HepG2 (cell line): ENCODE measurements at regions not wholly inside any gene's neighbourhood (a gene's known extent, or its start where the extent isn't known, plus 50 kb on each side); places are given as distances from the start of the nearest gene placed in this dataset.
A peak's percentile ranks its signal among the peaks of the same experiment; 100 is the strongest.

ENCODE experiments used
- BRCA1 ChIP-seq: sonication (generic); formaldehyde crosslinking; IDR thresholded peaks from 2 replicates; pipeline ENCODE4 v1.4.0; 2020; ENCODE audit warnings: missing genetic modification reagents
- CC2D1A ChIP-seq: sonication (generic); formaldehyde crosslinking; IDR thresholded peaks from 2 replicates; pipeline ENCODE4 v1.8.1; 2023; ENCODE audit warnings: mild to moderate bottlenecking, missing genetic modification reagents
- DR1 ChIP-seq: sonication (generic); formaldehyde crosslinking; IDR thresholded peaks from 2 replicates; pipeline ENCODE4 v1.8.0; 2021; ENCODE audit warnings: mild to moderate bottlenecking, missing genetic modification reagents, inconsistent platforms
- HOXA3 ChIP-seq: sonication (generic); formaldehyde crosslinking; IDR thresholded peaks from 2 replicates; pipeline ENCODE4 v1.5.0; 2020; ENCODE audit warnings: missing genetic modification reagents
- JDP2 ChIP-seq: sonication (generic); formaldehyde crosslinking; IDR thresholded peaks from 2 replicates; pipeline ENCODE4 v1.8.1; 2022; ENCODE audit warnings: missing genetic modification reagents, borderline replicate concordance
- KAT8 ChIP-seq: IDR thresholded peaks from 2 replicates; pipeline ENCODE4 v1.6.1; 2016; ENCODE audit warnings: missing genetic modification reagents, missing compliant biosample characterization
- MIXL1 ChIP-seq: IDR thresholded peaks from 2 replicates; pipeline ENCODE4 v1.6.1; 2016
- NCOA2 ChIP-seq: sonication (generic); formaldehyde crosslinking; IDR thresholded peaks from 2 replicates; pipeline ENCODE4 v1.8.0; 2022; ENCODE audit warnings: inconsistent platforms
- NFKB2 ChIP-seq: sonication (generic); formaldehyde crosslinking; IDR thresholded peaks from 2 replicates; pipeline ENCODE4 v1.4.0; 2020; ENCODE audit warnings: missing genetic modification reagents, borderline replicate concordance
- POLR2AphosphoS5 ChIP-seq: IDR thresholded peaks from 2 replicates; pipeline ENCODE4 v1.6.1; 2012; ENCODE audit warnings: low read depth, low read length
- RAD51 ChIP-seq: fragments of 450-650 bp; IDR thresholded peaks from 2 replicates; pipeline ENCODE4 v1.6.1; 2016; ENCODE audit warnings: borderline replicate concordance
- SALL1 ChIP-seq: sonication (generic); formaldehyde crosslinking; IDR thresholded peaks from 2 replicates; pipeline ENCODE4 v1.8.0; 2022; ENCODE audit warnings: mild to moderate bottlenecking, missing genetic modification reagents
- SIX4 ChIP-seq: sonication (generic); formaldehyde crosslinking; IDR thresholded peaks from 2 replicates; pipeline ENCODE4 v1.4.0; 2020; ENCODE audit warnings: missing genetic modification reagents
- SMAD9 ChIP-seq: sonication (generic); formaldehyde crosslinking; IDR thresholded peaks from 2 replicates; pipeline ENCODE4 v1.5.1; 2020; ENCODE audit warnings: mild to moderate bottlenecking, missing genetic modification reagents
- SRSF4 ChIP-seq: fragments of 200-400 bp; formaldehyde crosslinking; IDR thresholded peaks from one replicate; pipeline ENCODE4 v1.6.1; 2018; ENCODE audit warnings: mild to moderate bottlenecking, low read depth, low read length, moderate library complexity; ENCODE audit not compliant: poor library complexity, severe bottlenecking
- TARDBP ChIP-seq: sonication (generic); formaldehyde crosslinking; IDR thresholded peaks from 2 replicates; pipeline ENCODE4 v1.8.0; 2022; ENCODE audit warnings: mild to moderate bottlenecking, missing genetic modification reagents
- ZNF101 ChIP-seq: sonication (generic); formaldehyde crosslinking; IDR thresholded peaks from 2 replicates; pipeline ENCODE4 v1.4.0; 2020; ENCODE audit warnings: mild to moderate bottlenecking, low read depth, missing genetic modification reagents, borderline replicate concordance
- ZNF232 ChIP-seq: sonication (generic); formaldehyde crosslinking; IDR thresholded peaks from 2 replicates; pipeline ENCODE4 v1.4.0; 2020; ENCODE audit warnings: missing genetic modification reagents, borderline replicate concordance
- ZNF274 ChIP-seq: sonication (generic); formaldehyde crosslinking; IDR thresholded peaks from 2 replicates; pipeline ENCODE4 v1.5.1; 2020; ENCODE audit warnings: mild to moderate bottlenecking, missing genetic modification reagents
- ZNF75D ChIP-seq: sonication (generic); formaldehyde crosslinking; IDR thresholded peaks from 2 replicates; pipeline ENCODE4 v1.8.1; 2023; ENCODE audit warnings: missing genetic modification reagents, mild to moderate bottlenecking, borderline replicate concordance
- TF ChIP-seq, protein P1 (sequence below): sonication (generic); formaldehyde crosslinking; IDR thresholded peaks from 2 replicates; pipeline ENCODE4 v1.4.0; 2020; ENCODE audit warnings: missing genetic modification reagents, borderline replicate concordance
- TF ChIP-seq, protein P2 (sequence below): sonication (generic); formaldehyde crosslinking; IDR thresholded peaks from 2 replicates; pipeline ENCODE4 v1.5.1; 2020; ENCODE audit warnings: missing genetic modification reagents, mild to moderate bottlenecking, borderline replicate concordance
- TF ChIP-seq, protein P3 (sequence below): sonication (generic); formaldehyde crosslinking; IDR thresholded peaks from 2 replicates; pipeline ENCODE4 v1.8.0; 2023; ENCODE audit warnings: mild to moderate bottlenecking, missing genetic modification reagents
- TF ChIP-seq, protein P4 (sequence below): fragments of 450-650 bp; IDR thresholded peaks from 2 replicates; pipeline ENCODE4 v1.6.1; 2016

DNA sequence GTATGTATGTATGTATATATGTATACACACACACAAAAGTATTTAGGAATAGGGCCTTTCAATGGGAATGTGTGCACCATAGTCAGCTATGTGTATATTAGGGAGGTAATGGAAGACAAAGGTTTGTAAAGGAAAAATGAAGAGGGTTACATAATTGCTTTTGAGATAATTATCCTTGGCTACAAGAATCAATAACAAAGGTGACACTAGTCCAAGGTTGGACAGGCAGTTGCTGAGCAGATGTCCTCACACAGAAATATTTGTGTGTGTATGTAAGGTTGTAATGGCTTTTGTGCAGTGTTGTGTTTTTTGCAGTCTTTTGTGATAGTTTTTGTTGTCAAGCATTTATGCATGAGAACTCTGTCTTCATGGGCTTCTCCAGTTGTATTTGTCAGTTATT lies 157.9 kb upstream of the MARCKS start (continued):
- TF ChIP-seq, protein P1, sequence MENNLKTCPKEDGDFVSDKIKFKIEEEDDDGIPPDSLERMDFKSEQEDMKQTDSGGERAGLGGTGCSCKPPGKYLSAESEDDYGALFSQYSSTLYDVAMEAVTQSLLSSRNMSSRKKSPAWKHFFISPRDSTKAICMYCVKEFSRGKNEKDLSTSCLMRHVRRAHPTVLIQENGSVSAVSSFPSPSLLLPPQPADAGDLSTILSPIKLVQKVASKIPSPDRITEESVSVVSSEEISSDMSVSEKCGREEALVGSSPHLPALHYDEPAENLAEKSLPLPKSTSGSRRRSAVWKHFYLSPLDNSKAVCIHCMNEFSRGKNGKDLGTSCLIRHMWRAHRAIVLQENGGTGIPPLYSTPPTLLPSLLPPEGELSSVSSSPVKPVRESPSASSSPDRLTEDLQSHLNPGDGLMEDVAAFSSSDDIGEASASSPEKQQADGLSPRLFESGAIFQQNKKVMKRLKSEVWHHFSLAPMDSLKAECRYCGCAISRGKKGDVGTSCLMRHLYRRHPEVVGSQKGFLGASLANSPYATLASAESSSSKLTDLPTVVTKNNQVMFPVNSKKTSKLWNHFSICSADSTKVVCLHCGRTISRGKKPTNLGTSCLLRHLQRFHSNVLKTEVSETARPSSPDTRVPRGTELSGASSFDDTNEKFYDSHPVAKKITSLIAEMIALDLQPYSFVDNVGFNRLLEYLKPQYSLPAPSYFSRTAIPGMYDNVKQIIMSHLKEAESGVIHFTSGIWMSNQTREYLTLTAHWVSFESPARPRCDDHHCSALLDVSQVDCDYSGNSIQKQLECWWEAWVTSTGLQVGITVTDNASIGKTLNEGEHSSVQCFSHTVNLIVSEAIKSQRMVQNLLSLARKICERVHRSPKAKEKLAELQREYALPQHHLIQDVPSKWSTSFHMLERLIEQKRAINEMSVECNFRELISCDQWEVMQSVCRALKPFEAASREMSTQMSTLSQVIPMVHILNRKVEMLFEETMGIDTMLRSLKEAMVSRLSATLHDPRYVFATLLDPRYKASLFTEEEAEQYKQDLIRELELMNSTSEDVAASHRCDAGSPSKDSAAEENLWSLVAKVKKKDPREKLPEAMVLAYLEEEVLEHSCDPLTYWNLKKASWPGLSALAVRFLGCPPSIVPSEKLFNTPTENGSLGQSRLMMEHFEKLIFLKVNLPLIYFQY: no peak
- TF ChIP-seq SMAD9: no peak
- TF ChIP-seq ZNF75D: no peak
- TF ChIP-seq, protein P2, sequence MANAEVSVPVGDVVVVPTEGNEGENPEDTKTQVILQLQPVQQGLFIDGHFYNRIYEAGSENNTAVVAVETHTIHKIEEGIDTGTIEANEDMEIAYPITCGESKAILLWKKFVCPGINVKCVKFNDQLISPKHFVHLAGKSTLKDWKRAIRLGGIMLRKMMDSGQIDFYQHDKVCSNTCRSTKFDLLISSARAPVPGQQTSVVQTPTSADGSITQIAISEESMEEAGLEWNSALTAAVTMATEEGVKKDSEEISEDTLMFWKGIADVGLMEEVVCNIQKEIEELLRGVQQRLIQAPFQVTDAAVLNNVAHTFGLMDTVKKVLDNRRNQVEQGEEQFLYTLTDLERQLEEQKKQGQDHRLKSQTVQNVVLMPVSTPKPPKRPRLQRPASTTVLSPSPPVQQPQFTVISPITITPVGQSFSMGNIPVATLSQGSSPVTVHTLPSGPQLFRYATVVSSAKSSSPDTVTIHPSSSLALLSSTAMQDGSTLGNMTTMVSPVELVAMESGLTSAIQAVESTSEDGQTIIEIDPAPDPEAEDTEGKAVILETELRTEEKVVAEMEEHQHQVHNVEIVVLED (CRISPR knock-in tag): no peak
- TF ChIP-seq TARDBP (CRISPR knock-in tag): no peak
- TF ChIP-seq DR1 (CRISPR knock-in tag): no peak
- no peak for TF ChIP-seq JDP2 (CRISPR knock-in tag)
- TF ChIP-seq, protein P3, sequence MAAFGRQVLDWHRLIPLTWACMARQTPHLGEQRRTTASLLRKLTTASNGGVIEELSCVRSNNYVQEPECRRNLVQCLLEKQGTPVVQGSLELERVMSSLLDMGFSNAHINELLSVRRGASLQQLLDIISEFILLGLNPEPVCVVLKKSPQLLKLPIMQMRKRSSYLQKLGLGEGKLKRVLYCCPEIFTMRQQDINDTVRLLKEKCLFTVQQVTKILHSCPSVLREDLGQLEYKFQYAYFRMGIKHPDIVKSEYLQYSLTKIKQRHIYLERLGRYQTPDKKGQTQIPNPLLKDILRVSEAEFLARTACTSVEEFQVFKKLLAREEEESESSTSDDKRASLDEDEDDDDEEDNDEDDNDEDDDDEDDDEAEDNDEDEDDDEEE (CRISPR knock-in tag): no peak
- TF ChIP-seq NFKB2 (CRISPR knock-in tag): no peak
- TF ChIP-seq SALL1 (CRISPR knock-in tag): peak; percentile 77; the same call in 1 of the 2 replicates
- peak; percentile 98 for TF ChIP-seq MIXL1 (CRISPR knock-in tag)
- no peak for TF ChIP-seq POLR2AphosphoS5
- no peak for TF ChIP-seq ZNF274
- 0 out of 2 replicates have a peak, but pooled peaks have one; percentile 43 for TF ChIP-seq BRCA1 (CRISPR knock-in tag)
- TF ChIP-seq ZNF101 (CRISPR knock-in tag): no peak
- TF ChIP-seq CC2D1A (CRISPR knock-in tag): no peak
- TF ChIP-seq ZNF232: no peak
- no peak for TF ChIP-seq RAD51
- TF ChIP-seq SIX4 (CRISPR knock-in tag): no peak
- TF ChIP-seq HOXA3 (CRISPR knock-in tag): no peak
- 0 out of 2 replicates have a peak, but pooled peaks have one; percentile 14 for TF ChIP-seq KAT8 (CRISPR knock-in tag)
- TF ChIP-seq NCOA2 (CRISPR knock-in tag): 0 out of 2 replicates have a peak, but pooled peaks have one; percentile 47
- TF ChIP-seq, protein P4, sequence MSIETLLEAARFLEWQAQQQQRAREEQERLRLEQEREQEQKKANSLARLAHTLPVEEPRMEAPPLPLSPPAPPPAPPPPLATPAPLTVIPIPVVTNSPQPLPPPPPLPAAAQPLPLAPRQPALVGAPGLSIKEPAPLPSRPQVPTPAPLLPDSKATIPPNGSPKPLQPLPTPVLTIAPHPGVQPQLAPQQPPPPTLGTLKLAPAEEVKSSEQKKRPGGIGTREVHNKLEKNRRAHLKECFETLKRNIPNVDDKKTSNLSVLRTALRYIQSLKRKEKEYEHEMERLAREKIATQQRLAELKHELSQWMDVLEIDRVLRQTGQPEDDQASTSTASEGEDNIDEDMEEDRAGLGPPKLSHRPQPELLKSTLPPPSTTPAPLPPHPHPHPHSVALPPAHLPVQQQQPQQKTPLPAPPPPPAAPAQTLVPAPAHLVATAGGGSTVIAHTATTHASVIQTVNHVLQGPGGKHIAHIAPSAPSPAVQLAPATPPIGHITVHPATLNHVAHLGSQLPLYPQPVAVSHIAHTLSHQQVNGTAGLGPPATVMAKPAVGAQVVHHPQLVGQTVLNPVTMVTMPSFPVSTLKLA: no peak
- TF ChIP-seq SRSF4: no peak
